DND-41 (cell line): ENCODE measurements at regions not wholly inside any gene's neighbourhood (a gene's known extent, or its start where the extent isn't known, plus 50 kb on each side); places are given as distances from the start of the nearest gene placed in this dataset.

Source experiments
- EZH2 ChIP-seq: IDR thresholded peaks from 3 replicates; pipeline ENCODE4 v1.6.1; 2012; ENCODE audit warnings: borderline replicate concordance, low read depth, mild to moderate bottlenecking, moderate library complexity, low read length, inconsistent platforms; ENCODE audit not compliant: severe bottlenecking
- TF ChIP-seq, protein P1 (sequence below): IDR thresholded peaks from 2 replicates; pipeline ENCODE4 v1.5.1; 2012; ENCODE audit warnings: borderline replicate concordance, low read length, moderate library complexity, mild to moderate bottlenecking; ENCODE audit not compliant: poor library complexity, severe bottlenecking; ENCODE audit errors: extremely low read depth

DNA sequence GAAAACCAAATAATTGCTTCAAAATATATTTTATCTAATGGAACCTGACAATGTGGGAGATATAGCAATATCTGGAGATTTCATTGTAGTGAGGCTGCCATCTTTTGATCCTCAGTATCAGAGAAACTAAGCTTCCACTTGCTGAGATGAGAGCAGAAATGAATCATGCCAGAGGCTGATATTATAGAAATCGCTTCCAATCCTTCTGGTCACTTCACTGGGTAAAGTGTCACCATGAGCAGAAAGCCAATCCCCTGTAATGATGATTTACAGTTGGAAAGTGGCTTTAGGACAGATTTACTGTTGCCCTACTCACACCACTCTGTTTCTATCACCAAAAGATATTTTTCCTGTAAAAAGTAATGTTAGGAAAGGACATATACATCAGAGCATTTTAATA lies 365.0 kb upstream of the VRK2 start:
- TF ChIP-seq, protein P1, sequence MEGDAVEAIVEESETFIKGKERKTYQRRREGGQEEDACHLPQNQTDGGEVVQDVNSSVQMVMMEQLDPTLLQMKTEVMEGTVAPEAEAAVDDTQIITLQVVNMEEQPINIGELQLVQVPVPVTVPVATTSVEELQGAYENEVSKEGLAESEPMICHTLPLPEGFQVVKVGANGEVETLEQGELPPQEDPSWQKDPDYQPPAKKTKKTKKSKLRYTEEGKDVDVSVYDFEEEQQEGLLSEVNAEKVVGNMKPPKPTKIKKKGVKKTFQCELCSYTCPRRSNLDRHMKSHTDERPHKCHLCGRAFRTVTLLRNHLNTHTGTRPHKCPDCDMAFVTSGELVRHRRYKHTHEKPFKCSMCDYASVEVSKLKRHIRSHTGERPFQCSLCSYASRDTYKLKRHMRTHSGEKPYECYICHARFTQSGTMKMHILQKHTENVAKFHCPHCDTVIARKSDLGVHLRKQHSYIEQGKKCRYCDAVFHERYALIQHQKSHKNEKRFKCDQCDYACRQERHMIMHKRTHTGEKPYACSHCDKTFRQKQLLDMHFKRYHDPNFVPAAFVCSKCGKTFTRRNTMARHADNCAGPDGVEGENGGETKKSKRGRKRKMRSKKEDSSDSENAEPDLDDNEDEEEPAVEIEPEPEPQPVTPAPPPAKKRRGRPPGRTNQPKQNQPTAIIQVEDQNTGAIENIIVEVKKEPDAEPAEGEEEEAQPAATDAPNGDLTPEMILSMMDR, result no peak
- no peak for TF ChIP-seq EZH2
